ENCODE measurements at regions not wholly inside any gene's neighbourhood (a gene's known extent, or its start where the extent isn't known, plus 50 kb on each side); places are given as distances from the start of the nearest gene placed in this dataset.

GRCh38 chr1:238962941-238963340 lies 423.4 kb upstream of the CHRM3 start (continued):
- TF ChIP-seq, protein P1, sequence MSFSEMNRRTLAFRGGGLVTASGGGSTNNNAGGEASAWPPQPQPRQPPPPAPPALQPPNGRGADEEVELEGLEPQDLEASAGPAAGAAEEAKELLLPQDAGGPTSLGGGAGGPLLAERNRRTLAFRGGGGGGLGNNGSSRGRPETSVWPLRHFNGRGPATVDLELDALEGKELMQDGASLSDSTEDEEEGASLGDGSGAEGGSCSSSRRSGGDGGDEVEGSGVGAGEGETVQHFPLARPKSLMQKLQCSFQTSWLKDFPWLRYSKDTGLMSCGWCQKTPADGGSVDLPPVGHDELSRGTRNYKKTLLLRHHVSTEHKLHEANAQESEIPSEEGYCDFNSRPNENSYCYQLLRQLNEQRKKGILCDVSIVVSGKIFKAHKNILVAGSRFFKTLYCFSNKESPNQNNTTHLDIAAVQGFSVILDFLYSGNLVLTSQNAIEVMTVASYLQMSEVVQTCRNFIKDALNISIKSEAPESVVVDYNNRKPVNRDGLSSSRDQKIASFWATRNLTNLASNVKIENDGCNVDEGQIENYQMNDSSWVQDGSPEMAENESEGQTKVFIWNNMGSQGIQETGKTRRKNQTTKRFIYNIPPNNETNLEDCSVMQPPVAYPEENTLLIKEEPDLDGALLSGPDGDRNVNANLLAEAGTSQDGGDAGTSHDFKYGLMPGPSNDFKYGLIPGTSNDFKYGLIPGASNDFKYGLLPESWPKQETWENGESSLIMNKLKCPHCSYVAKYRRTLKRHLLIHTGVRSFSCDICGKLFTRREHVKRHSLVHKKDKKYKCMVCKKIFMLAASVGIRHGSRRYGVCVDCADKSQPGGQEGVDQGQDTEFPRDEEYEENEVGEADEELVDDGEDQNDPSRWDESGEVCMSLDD (tag by site-specific recombination; IDR thresholded peaks at IDR 0.05): no peak
- no peak for TF ChIP-seq ZNF777 (tag by site-specific recombination; IDR thresholded peaks at IDR 0.05; ENCODE audit: borderline replicate concordance)
- no peak for TF ChIP-seq KLF9 (tag by site-specific recombination; IDR thresholded peaks at IDR 0.05; ENCODE audit: low read depth)
- no peak for TF ChIP-seq GLI4 (tag by site-specific recombination; IDR thresholded peaks at IDR 0.05)
- no peak for TF ChIP-seq ZNF2 (tag by site-specific recombination; IDR thresholded peaks at IDR 0.05)

GRCh38 chr1:238961790-238962189 lies 424.6 kb upstream of the CHRM3 start:
- ChIA-PET CTCF (interaction anchor here (0.6 kb wide), 1 partner anchor 54 kb away, joined by 3 read pairs; no protein-coding TSS in a partner anchor), POLR2A (no interaction called here)
- Histone ChIP-seq H3K36me3 (ENCODE audit: control insufficient read depth in 2 of 2, insufficient read depth in 1 of 2, low read length in 2 of 2) (no peaks in the 10 kb centered on the region), H3K4me1 (ENCODE audit: control insufficient read depth, insufficient read depth, low read length) (no peaks in the 10 kb centered on the region), H3K27ac (ENCODE audit: extremely low read depth, low read depth, low read length) (no peak overlapping the region), H3K9me3 (ENCODE audit: control insufficient read depth, insufficient read depth, low read depth, low read length) (no peaks in the 10 kb centered on the region), H3K4me3 (ENCODE audit: low read depth, low read length) (no peak overlapping the region)
- TF ChIP-seq ZNF530 (tag by site-specific recombination; IDR thresholded peaks at IDR 0.05; ENCODE audit: low read depth) (no peak), ZSCAN30 (tag by site-specific recombination; IDR thresholded peaks at IDR 0.05) (no peak), ZNF621 (tag by site-specific recombination; IDR thresholded peaks at IDR 0.05) (no peak), ZNF704 (tag by site-specific recombination; IDR thresholded peaks at IDR 0.05) (no peak), YY1 (tag by site-specific recombination; IDR thresholded peaks at IDR 0.05) (no peak), ZNF324 (tag by site-specific recombination; IDR thresholded peaks at IDR 0.05) (no peak), HOXD13 (CRISPR knock-in tag; IDR thresholded peaks at IDR 0.05; ENCODE audit: borderline replicate concordance) (no peak), ZNF777 (tag by site-specific recombination; IDR thresholded peaks at IDR 0.05; ENCODE audit: borderline replicate concordance) (no peak), ZNF239 (tag by site-specific recombination; IDR thresholded peaks at IDR 0.05) (no peak), ZNF248 (tag by site-specific recombination; IDR thresholded peaks at IDR 0.05) (no peak), ZNF830 (tag by site-specific recombination; IDR thresholded peaks at IDR 0.05; ENCODE audit: low read depth) (no peak), ATF2 (tag by site-specific recombination; IDR thresholded peaks at IDR 0.05; ENCODE audit: low read depth) (no peak), ZNF19 (tag by site-specific recombination; IDR thresholded peaks at IDR 0.05; ENCODE audit: low read depth) (no peak), SCRT2 (tag by site-specific recombination; IDR thresholded peaks at IDR 0.05) (no peak)
- TF ChIP-seq, protein P2, sequence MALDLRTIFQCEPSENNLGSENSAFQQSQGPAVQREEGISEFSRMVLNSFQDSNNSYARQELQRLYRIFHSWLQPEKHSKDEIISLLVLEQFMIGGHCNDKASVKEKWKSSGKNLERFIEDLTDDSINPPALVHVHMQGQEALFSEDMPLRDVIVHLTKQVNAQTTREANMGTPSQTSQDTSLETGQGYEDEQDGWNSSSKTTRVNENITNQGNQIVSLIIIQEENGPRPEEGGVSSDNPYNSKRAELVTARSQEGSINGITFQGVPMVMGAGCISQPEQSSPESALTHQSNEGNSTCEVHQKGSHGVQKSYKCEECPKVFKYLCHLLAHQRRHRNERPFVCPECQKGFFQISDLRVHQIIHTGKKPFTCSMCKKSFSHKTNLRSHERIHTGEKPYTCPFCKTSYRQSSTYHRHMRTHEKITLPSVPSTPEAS (tag by site-specific recombination; IDR thresholded peaks at IDR 0.05): no peak
- TF ChIP-seq, protein P3, sequence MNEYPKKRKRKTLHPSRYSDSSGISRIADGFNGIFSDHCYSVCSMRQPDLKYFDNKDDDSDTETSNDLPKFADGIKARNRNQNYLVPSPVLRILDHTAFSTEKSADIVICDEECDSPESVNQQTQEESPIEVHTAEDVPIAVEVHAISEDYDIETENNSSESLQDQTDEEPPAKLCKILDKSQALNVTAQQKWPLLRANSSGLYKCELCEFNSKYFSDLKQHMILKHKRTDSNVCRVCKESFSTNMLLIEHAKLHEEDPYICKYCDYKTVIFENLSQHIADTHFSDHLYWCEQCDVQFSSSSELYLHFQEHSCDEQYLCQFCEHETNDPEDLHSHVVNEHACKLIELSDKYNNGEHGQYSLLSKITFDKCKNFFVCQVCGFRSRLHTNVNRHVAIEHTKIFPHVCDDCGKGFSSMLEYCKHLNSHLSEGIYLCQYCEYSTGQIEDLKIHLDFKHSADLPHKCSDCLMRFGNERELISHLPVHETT (tag by site-specific recombination; IDR thresholded peaks at IDR 0.05): no peak
